H1 (cell line): ENCODE measurements at regions not wholly inside any gene's neighbourhood (a gene's known extent, or its start where the extent isn't known, plus 50 kb on each side); places are given as distances from the start of the nearest gene placed in this dataset.

Experiments
- CTCF ChIA-PET: fragments of 300-600 bp; sonication (Branson Sonifier 250); formaldehyde crosslinking; loops from one replicate; lab custom pipeline; 2021; ENCODE audit not compliant: partially characterized antibody; lab: Charles Lee
- POLR2A ChIA-PET: fragments of 300-600 bp; sonication (Branson Sonifier 250); formaldehyde crosslinking; loops from one replicate; lab custom pipeline; 2021; ENCODE audit warnings: inconsistent platforms; ENCODE audit not compliant: partially characterized antibody; lab: Charles Lee
- DNase-seq, 2 experiments: peaks; one replicate each; pipeline versions ENCODE4 v3.0.0 to v3.0.0-alpha.2; 2010 to 2022; ENCODE audit warnings: low spot score in 2 of 2, low read depth in 1 of 2, mixed read lengths in 1 of 2
- FAIRE-seq: peaks from 2 replicates; lab custom pipeline; 2011; peaks lifted over from hg19 to GRCh38; lab: Jason Lieb, UNC
- H2AFZ ChIP-seq: 2 replicates; pipeline ENCODE4 v1.8.1; 2012; ENCODE audit warnings: low read length, inconsistent platforms
- H2AK5ac ChIP-seq: 2 replicates; pipeline ENCODE4 v1.6.1; 2013; ENCODE audit warnings: low read depth, low read length
- H2BK120ac ChIP-seq: replicated peaks from 2 replicates; pipeline ENCODE3; 2013; ENCODE audit warnings: low read depth, low read length, inconsistent platforms
- H2BK12ac ChIP-seq: 2 replicates; pipeline ENCODE4 v1.6.1; 2013; ENCODE audit warnings: low read depth, low read length
- H2BK15ac ChIP-seq: 2 replicates; pipeline ENCODE4 v1.6.1; 2013; ENCODE audit warnings: low read length
- H2BK20ac ChIP-seq: 2 replicates; pipeline ENCODE4 v1.6.1; 2013; ENCODE audit warnings: low read length
- H2BK5ac ChIP-seq: 2 replicates; pipeline ENCODE4 v1.6.1; 2013; ENCODE audit warnings: low read depth, low read length
- H3K14ac ChIP-seq: 2 replicates; pipeline ENCODE4 v1.6.1; 2013; ENCODE audit warnings: inconsistent platforms; ENCODE audit not compliant: insufficient read length
- H3K18ac ChIP-seq: 2 replicates; pipeline ENCODE4 v1.6.1; 2013; ENCODE audit warnings: low read length; ENCODE audit errors: extremely low read depth
- H3K23ac ChIP-seq: 2 replicates; pipeline ENCODE4 v1.6.1; 2013; ENCODE audit warnings: inconsistent platforms; ENCODE audit not compliant: insufficient read length
- H3K23me2 ChIP-seq: 2 replicates; pipeline ENCODE4 v1.6.1; 2013; ENCODE audit warnings: low read depth, low read length
- H3K27ac ChIP-seq: 2 replicates; pipeline ENCODE4 v1.6.1; 2011; ENCODE audit warnings: low read depth, low read length, inconsistent platforms
- H3K27me3 ChIP-seq, 4 experiments: replicated peaks in 1 of 4; 1 replicate in 1 of 4; 2 replicates in 3 of 4; pipeline versions ENCODE4 v1.6.1 to v1.8.1; 2011 to 2013; ENCODE audit warnings: low read length in 3 of 4, mild to moderate bottlenecking in 3 of 4, inconsistent platforms in 2 of 4, mixed read lengths in 2 of 4, moderate library complexity in 1 of 4; ENCODE audit not compliant: control insufficient read depth in 3 of 4, insufficient read depth in 3 of 4; ENCODE audit errors: extremely low read depth in 1 of 4
- H3K36me3 ChIP-seq, 4 experiments: 2 replicates each; pipeline versions ENCODE4 v1.6.1 to v1.8.1; 2011 to 2013; ENCODE audit warnings: mild to moderate bottlenecking in 4 of 4, low read length in 3 of 4, moderate library complexity in 2 of 4, control low read depth in 1 of 4, inconsistent platforms in 1 of 4; ENCODE audit not compliant: insufficient read depth in 4 of 4, control insufficient read depth in 2 of 4
- H3K4ac ChIP-seq: replicated peaks from 2 replicates; pipeline ENCODE3; 2013; ENCODE audit warnings: low read length, low read depth, mixed read lengths, inconsistent platforms; ENCODE audit not compliant: insufficient read length
- H3K4me1 ChIP-seq, 4 experiments: replicated peaks in 1 of 4; 1 replicate in 1 of 4; 2 replicates in 3 of 4; pipeline versions ENCODE4 v1.6.1 to v1.8.1; 2011 to 2013; ENCODE audit warnings: low read length in 3 of 4, inconsistent platforms in 2 of 4, mixed read lengths in 1 of 4; ENCODE audit not compliant: insufficient read depth in 4 of 4, control insufficient read depth in 3 of 4
- H3K4me2 ChIP-seq, 2 experiments: 2 replicates each; pipeline versions ENCODE4 v1.6.1 to v1.8.1; 2011 to 2013; ENCODE audit warnings: low read depth in 2 of 2, low read length in 2 of 2, control low read depth in 1 of 2, inconsistent platforms in 1 of 2, mild to moderate bottlenecking in 1 of 2; ENCODE audit not compliant: insufficient read depth in 1 of 2
- H3K4me3 ChIP-seq, 4 experiments: fragments of 200-600, 300-600 bp in 1 of 4; sonication (generic), shearing (Covaris generic), sonication (Bioruptor Twin) in 1 of 4; 2 replicates each; pipeline versions ENCODE4 v1.5.1 to v1.8.1; 2011 to 2016; ENCODE audit warnings: low read length in 4 of 4, low read depth in 3 of 4, control low read depth in 2 of 4, inconsistent platforms in 2 of 4, mild to moderate bottlenecking in 2 of 4, mixed read lengths in 1 of 4, moderate library complexity in 1 of 4; ENCODE audit not compliant: insufficient read depth in 2 of 4; ENCODE audit errors: extremely low read depth in 1 of 4
- H3K56ac ChIP-seq: replicated peaks from 2 replicates; pipeline ENCODE3; 2013; ENCODE audit warnings: low read depth, mild to moderate bottlenecking, mixed read lengths, low read length, inconsistent platforms; ENCODE audit not compliant: insufficient read length
- H3K79me1 ChIP-seq: 2 replicates; pipeline ENCODE4 v1.6.1; 2013; ENCODE audit warnings: low read depth, low read length, control low read depth
- H3K79me2 ChIP-seq, 2 experiments: 2 replicates each; pipeline versions ENCODE4 v1.6.1 to v1.8.1; 2012 to 2013; ENCODE audit warnings: low read length in 2 of 2, mild to moderate bottlenecking in 2 of 2, inconsistent platforms in 1 of 2; ENCODE audit not compliant: insufficient read depth in 2 of 2, control insufficient read depth in 1 of 2
- H3K9ac ChIP-seq, 4 experiments: replicated peaks in 1 of 4; 1 replicate in 1 of 4; 2 replicates in 3 of 4; pipeline versions ENCODE4 v1.6.1 to v1.8.1; 2011 to 2013; ENCODE audit warnings: low read depth in 3 of 4, low read length in 3 of 4, control low read depth in 2 of 4, mild to moderate bottlenecking in 2 of 4, moderate library complexity in 2 of 4, inconsistent platforms in 1 of 4; ENCODE audit errors: extremely low read depth in 1 of 4
- H3K9me3 ChIP-seq, 2 experiments: 2 replicates each; pipeline versions ENCODE4 v1.6.1 to v1.8.1; 2012 to 2013; ENCODE audit warnings: mild to moderate bottlenecking in 2 of 2, moderate library complexity in 2 of 2, control low read depth in 1 of 2, inconsistent platforms in 1 of 2, low read depth in 1 of 2, low read length in 1 of 2, mixed read lengths in 1 of 2; ENCODE audit not compliant: insufficient read depth in 2 of 2
- H4K20me1 ChIP-seq, 2 experiments: replicated peaks in 1 of 2; 2 replicates each; pipeline versions ENCODE3 to v1.8.1; 2011 to 2013; ENCODE audit warnings: inconsistent platforms in 2 of 2, low read length in 2 of 2, mild to moderate bottlenecking in 1 of 2; ENCODE audit not compliant: insufficient read depth in 2 of 2, control insufficient read depth in 1 of 2
- H4K5ac ChIP-seq: 2 replicates; pipeline ENCODE4 v1.6.1; 2013; ENCODE audit warnings: low read length, low read depth, mixed read lengths, inconsistent platforms; ENCODE audit not compliant: insufficient read length
- H4K8ac ChIP-seq: 2 replicates; pipeline ENCODE4 v1.8.0; 2013; ENCODE audit warnings: mild to moderate bottlenecking, moderate library complexity, low read length, inconsistent platforms; ENCODE audit not compliant: insufficient read depth; ENCODE audit errors: extremely low read depth
- H4K91ac ChIP-seq: replicated peaks from 2 replicates; pipeline ENCODE3; 2013; ENCODE audit warnings: low read length, mixed read lengths, inconsistent platforms; ENCODE audit not compliant: insufficient read length
- BACH1 ChIP-seq: IDR thresholded peaks from 2 replicates; pipeline ENCODE4 v1.6.1; 2012; ENCODE audit warnings: low read length, improper control_type of control experiment
- TEAD4 ChIP-seq: IDR thresholded peaks from 2 replicates; pipeline ENCODE4 v1.6.1; 2012; ENCODE audit warnings: low read depth, low read length, inconsistent platforms, mixed read lengths
- WGBS, 2 experiments: shearing (Covaris generic) in 1 of 2; methylation state at CpG; one replicate each; pipeline versions ENCODE4 v1.1.6 to v1.1.7; 2013 to 2015; ENCODE audit warnings: low lambda C conversion rate in 2 of 2, mixed read lengths in 2 of 2, inconsistent platforms in 1 of 2, low coverage in 1 of 2, missing lambda C conversion rate in 1 of 2; ENCODE audit not compliant: insufficient replicate concordance in 2 of 2, insufficient coverage in 1 of 2, insufficient read length in 1 of 2; ENCODE audit errors: extremely low coverage in 1 of 2, missing lambda C conversion rate in 1 of 2; 5-methylcytosine and 5-hydroxymethylcytosine counted together

- TF ChIP-seq BACH1, result no peak
Observed at GRCh38 chr3:82259994-82260393, 498.5 kb upstream of the GBE1 start (continued).

- Histone ChIP-seq H2BK5ac (no peak overlapping the region), H2BK20ac (no peak overlapping the region), H4K5ac (no peak overlapping the region), H3K79me1 (no peaks in the 10 kb centered on the region), H3K14ac (no peak overlapping the region), H3K27me3 (no peaks in the 10 kb centered on the region), H2AFZ (peak overlapping the region; percentile 60), H3K23ac (no peak overlapping the region), H3K9me3 (no peaks in the 10 kb centered on the region), H3K4me1 (no peaks in the 10 kb centered on the region), H3K36me3 (no peaks in the 10 kb centered on the region), H3K23me2 (no peaks in the 10 kb centered on the region), H3K4me3 (no peak overlapping the region), H3K9ac (no peak overlapping the region), H4K8ac (no peak overlapping the region), H3K56ac (no peak overlapping the region), H3K4ac (no peak overlapping the region), H3K18ac (no peak overlapping the region), H4K91ac (no peak overlapping the region), H2BK120ac (no peak overlapping the region), H3K4me2 (no peak overlapping the region), H3K79me2 (no peaks in the 10 kb centered on the region), H3K27ac (no peak overlapping the region), H4K20me1 (no peaks in the 10 kb centered on the region), H2BK15ac (no peak overlapping the region), H2AK5ac (no peak overlapping the region), H2BK12ac (no peak overlapping the region)
- CTCF ChIA-PET, result interaction anchor here (0.7 kb wide), 1 partner anchor 256 kb away, joined by 3 read pairs; no protein-coding TSS in a partner anchor
- DNase-seq (no peak), FAIRE-seq (no peak)
- no peak for TF ChIP-seq TEAD4
- 100% methylated on average over 3 of the region's 4 CpGs; no CpG with 5 or more reads in 1 of the 2 experiments for WGBS, 2 experiments
- POLR2A ChIA-PET, result no interaction called here
Observed at GRCh38 chr3:82240322-82240721, 478.9 kb upstream of the GBE1 start.
